SK-N-SH treated with all-trans-retinoic acid at 6 μM for 48 hours (cell line): ENCODE measurements at regions not wholly inside any gene's neighbourhood (a gene's known extent, or its start where the extent isn't known, plus 50 kb on each side); places are given as distances from the start of the nearest gene placed in this dataset.

Experiments used
- ATAC-seq: fragments of 200-7000 bp; cut with Tn5 transposase; 3 replicates; pipeline ENCODE4 v1.9.1; 2020; ENCODE audit warnings: mild to moderate bottlenecking, moderate library complexity
- ARNTL ChIP-seq: fragments of 450-650 bp; formaldehyde crosslinking; IDR thresholded peaks from 2 replicates; pipeline ENCODE4 v1.5.0; 2020; ENCODE audit warnings: low read depth, mild to moderate bottlenecking, moderate library complexity, borderline replicate concordance
- BACH2 ChIP-seq: fragments of 250-450 bp; sonication (Bioruptor Pico); IDR thresholded peaks from 2 replicates; pipeline ENCODE4 v1.9.0; 2021; ENCODE audit warnings: mild to moderate bottlenecking, borderline replicate concordance
- CSDC2 ChIP-seq: fragments of 250-450 bp; sonication (Bioruptor Pico); IDR thresholded peaks from 2 replicates; pipeline ENCODE4 v1.5.0; 2020; ENCODE audit warnings: mild to moderate bottlenecking, moderate library complexity
- CSRNP3 ChIP-seq: fragments of 250-450 bp; sonication (Bioruptor Pico); IDR thresholded peaks from 2 replicates; pipeline ENCODE4 v1.5.1; 2021; ENCODE audit warnings: mild to moderate bottlenecking, moderate library complexity
- ESRRG ChIP-seq: fragments of 250-450 bp; sonication (Bioruptor Pico); IDR thresholded peaks from 2 replicates; pipeline ENCODE4 v1.6.1; 2021; ENCODE audit warnings: mild to moderate bottlenecking
- GLIS3 ChIP-seq: fragments of 250-450 bp; sonication (Bioruptor Pico); IDR thresholded peaks from 2 replicates; pipeline ENCODE4 v1.5.0; 2020; ENCODE audit warnings: mild to moderate bottlenecking, moderate library complexity
- ISL1 ChIP-seq: fragments of 250-450 bp; sonication (Bioruptor Pico); IDR thresholded peaks from 2 replicates; pipeline ENCODE4 v2.1.2; 2022; ENCODE audit warnings: mild to moderate bottlenecking, moderate library complexity
- POU6F1 ChIP-seq: fragments of 250-450 bp; sonication (Bioruptor Pico); IDR thresholded peaks from 2 replicates; pipeline ENCODE4 v1.8.0; 2021; ENCODE audit warnings: low read depth, mild to moderate bottlenecking, moderate library complexity, borderline replicate concordance
- PPARA ChIP-seq: fragments of 250-450 bp; sonication (Bioruptor Pico); IDR thresholded peaks from 2 replicates; pipeline ENCODE4 v1.5.0; 2020; ENCODE audit warnings: mild to moderate bottlenecking, borderline replicate concordance
- RARB ChIP-seq: fragments of 250-450 bp; sonication (Bioruptor Pico); IDR thresholded peaks from 2 replicates; pipeline ENCODE4 v1.8.0; 2021; ENCODE audit warnings: mild to moderate bottlenecking, moderate library complexity
- SNAI2 ChIP-seq: fragments of 250-450 bp; sonication (Bioruptor Pico); IDR thresholded peaks from 2 replicates; pipeline ENCODE4 v1.5.0; 2020; ENCODE audit warnings: mild to moderate bottlenecking, moderate library complexity
- TCF4 ChIP-seq: fragments of 250-450 bp; sonication (Bioruptor Pico); IDR thresholded peaks from 2 replicates; pipeline ENCODE4 v1.8.0; 2021; ENCODE audit warnings: mild to moderate bottlenecking, moderate library complexity, borderline replicate concordance
- TOX ChIP-seq: fragments of 250-450 bp; sonication (Bioruptor Pico); IDR thresholded peaks from 2 replicates; pipeline ENCODE4 v1.8.0; 2021; ENCODE audit warnings: mild to moderate bottlenecking, moderate library complexity, borderline replicate concordance
- TSHZ2 ChIP-seq: fragments of 250-450 bp; sonication (Bioruptor Pico); IDR thresholded peaks from 2 replicates; pipeline ENCODE4 v1.5.0; 2020; ENCODE audit warnings: mild to moderate bottlenecking, moderate library complexity
- ZC3H10 ChIP-seq: fragments of 250-450 bp; sonication (Bioruptor Pico); IDR thresholded peaks from 2 replicates; pipeline ENCODE4 v1.5.1; 2021; ENCODE audit warnings: mild to moderate bottlenecking, moderate library complexity
- ZFP3 ChIP-seq: fragments of 250-450 bp; sonication (Bioruptor Pico); IDR thresholded peaks from 2 replicates; pipeline ENCODE4 v1.5.0; 2020; ENCODE audit warnings: mild to moderate bottlenecking, moderate library complexity
- ZFP30 ChIP-seq: fragments of 450-650 bp; formaldehyde crosslinking; IDR thresholded peaks from 2 replicates; pipeline ENCODE4 v1.5.0; 2022; ENCODE audit warnings: mild to moderate bottlenecking, moderate library complexity
- ZNF565 ChIP-seq: fragments of 450-650 bp; formaldehyde crosslinking; conservative IDR thresholded peaks from 2 replicates; pipeline ENCODE4 v1.5.0; 2020; ENCODE audit warnings: low read depth, mild to moderate bottlenecking, moderate library complexity
- ZNF70 ChIP-seq: fragments of 450-650 bp; formaldehyde crosslinking; IDR thresholded peaks from 2 replicates; pipeline ENCODE4 v1.5.0; 2020; ENCODE audit warnings: mild to moderate bottlenecking, moderate library complexity
- ZNF8 ChIP-seq: fragments of 450-650 bp; formaldehyde crosslinking; IDR thresholded peaks from 2 replicates; pipeline ENCODE4 v1.5.0; 2020; ENCODE audit warnings: mild to moderate bottlenecking, moderate library complexity

- TF ChIP-seq TSHZ2 (no peak), ZNF70 (CRISPR knock-in tag) (no peak), SNAI2 (no peak), CSRNP3 (CRISPR knock-in tag) (no peak), ZFP30 (CRISPR knock-in tag) (no peak), TOX (CRISPR knock-in tag) (no peak), ESRRG (CRISPR knock-in tag) (no peak)
Observed at GRCh38 chr10:131685576-131685975, 215.2 kb upstream of the PPP2R2D start (continued).

- ATAC-seq = no peak
- TF ChIP-seq TCF4 (CRISPR knock-in tag) (no peak), SNAI2 (no peak)
Observed at GRCh38 chr10:131686781-131687420, 213.9 kb upstream of the PPP2R2D start.

- no peak for ATAC-seq
- TF ChIP-seq RARB (no peak), CSRNP3 (CRISPR knock-in tag) (no peak)
Observed at GRCh38 chr10:131688304-131688703, 212.5 kb upstream of the PPP2R2D start.

GRCh38 chr10:131689016-131689415 lies 211.8 kb upstream of the PPP2R2D start:
- no peak for TF ChIP-seq ZNF565 (CRISPR knock-in tag)
- no peak for TF ChIP-seq TSHZ2
- TF ChIP-seq TCF4 (CRISPR knock-in tag) = no peak
- no peak for TF ChIP-seq RARB
- no peak for TF ChIP-seq SNAI2
- TF ChIP-seq ZNF70 (CRISPR knock-in tag) = no peak
- no peak for TF ChIP-seq PPARA (CRISPR knock-in tag)
- no peak for TF ChIP-seq ZFP3
- TF ChIP-seq BACH2 (CRISPR knock-in tag) = no peak
- no peak for TF ChIP-seq ARNTL (CRISPR knock-in tag)
- no peak for TF ChIP-seq ESRRG (CRISPR knock-in tag)
- no peak for TF ChIP-seq ISL1
- no peak for TF ChIP-seq ZNF8 (CRISPR knock-in tag)
- TF ChIP-seq CSRNP3 (CRISPR knock-in tag) = no peak
- no peak for TF ChIP-seq ZC3H10
- no peak for TF ChIP-seq POU6F1 (CRISPR knock-in tag)
- no peak for TF ChIP-seq CSDC2 (CRISPR knock-in tag)
- no peak for TF ChIP-seq GLIS3
- TF ChIP-seq, all 23 proteins: peak for 0
- ATAC-seq = no peak
